Coronary artery (tissue), 2 donors: ENCODE measurements at regions not wholly inside any gene's neighbourhood (a gene's known extent, or its start where the extent isn't known, plus 50 kb on each side); places are given as distances from the start of the nearest gene placed in this dataset.

Experiments
- DNase-seq: peaks from one replicate; pipeline ENCODE4 v3.0.0-alpha.2; 2017; ENCODE audit warnings: low spot score
- H3K27ac ChIP-seq, 2 donors: fragments of 200-600 bp; sonication (generic); one replicate each; pipeline ENCODE4 v1.5.1; 2016 to 2019
- H3K4me3 ChIP-seq: fragments of 200-600 bp; sonication (generic); 2 replicates; pipeline ENCODE4 v1.5.1; 2016; ENCODE audit warnings: mild to moderate bottlenecking, moderate library complexity
- TF ChIP-seq, protein P1 (sequence below): fragments of 200-600 bp; sonication (generic); IDR thresholded peaks from one replicate; pipeline ENCODE4 v1.5.1; 2019; ENCODE audit warnings: antibody characterized with exemption

DNA sequence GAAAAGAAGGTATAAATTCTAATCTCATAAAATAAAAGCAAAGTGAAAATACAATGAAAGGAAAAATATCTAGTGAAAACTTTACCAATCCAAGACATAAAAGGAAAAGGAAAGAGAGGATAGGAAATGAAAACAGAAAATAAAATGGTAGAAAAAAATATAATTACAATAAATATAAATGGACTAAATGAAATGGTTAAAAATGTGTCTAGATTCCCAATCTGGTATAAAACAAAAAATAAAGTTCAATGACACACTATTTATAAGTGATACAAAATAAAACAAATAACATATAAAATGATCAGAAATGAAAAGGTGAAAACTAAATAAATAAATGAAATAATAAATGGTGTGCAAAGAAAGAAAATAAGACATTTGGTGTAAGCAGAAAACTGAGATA is 516.4 kb upstream of the RORB start:
- Histone ChIP-seq H3K27ac (no peak overlapping the region), H3K4me3 (no peak overlapping the region)
- DNase-seq: no peak
- TF ChIP-seq, protein P1, sequence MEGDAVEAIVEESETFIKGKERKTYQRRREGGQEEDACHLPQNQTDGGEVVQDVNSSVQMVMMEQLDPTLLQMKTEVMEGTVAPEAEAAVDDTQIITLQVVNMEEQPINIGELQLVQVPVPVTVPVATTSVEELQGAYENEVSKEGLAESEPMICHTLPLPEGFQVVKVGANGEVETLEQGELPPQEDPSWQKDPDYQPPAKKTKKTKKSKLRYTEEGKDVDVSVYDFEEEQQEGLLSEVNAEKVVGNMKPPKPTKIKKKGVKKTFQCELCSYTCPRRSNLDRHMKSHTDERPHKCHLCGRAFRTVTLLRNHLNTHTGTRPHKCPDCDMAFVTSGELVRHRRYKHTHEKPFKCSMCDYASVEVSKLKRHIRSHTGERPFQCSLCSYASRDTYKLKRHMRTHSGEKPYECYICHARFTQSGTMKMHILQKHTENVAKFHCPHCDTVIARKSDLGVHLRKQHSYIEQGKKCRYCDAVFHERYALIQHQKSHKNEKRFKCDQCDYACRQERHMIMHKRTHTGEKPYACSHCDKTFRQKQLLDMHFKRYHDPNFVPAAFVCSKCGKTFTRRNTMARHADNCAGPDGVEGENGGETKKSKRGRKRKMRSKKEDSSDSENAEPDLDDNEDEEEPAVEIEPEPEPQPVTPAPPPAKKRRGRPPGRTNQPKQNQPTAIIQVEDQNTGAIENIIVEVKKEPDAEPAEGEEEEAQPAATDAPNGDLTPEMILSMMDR: no peak

DNA sequence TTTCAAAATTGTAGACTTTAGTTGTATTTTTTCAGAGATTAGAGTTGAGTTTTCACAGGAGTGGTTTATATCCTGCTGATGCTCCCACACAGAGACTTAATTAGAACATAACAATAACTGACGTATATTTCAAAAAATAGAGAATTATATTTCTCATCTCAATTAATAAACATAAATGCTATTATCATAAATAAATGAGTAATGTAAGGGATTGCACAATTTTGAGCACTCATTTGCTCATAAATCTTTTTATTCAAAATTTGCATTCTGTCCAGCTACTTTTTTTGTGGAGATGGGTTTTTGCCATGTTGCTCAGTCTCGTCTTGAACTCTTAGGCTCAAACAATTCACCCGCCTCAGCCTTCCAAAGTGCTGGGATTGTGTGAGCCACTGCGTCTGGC is 515.7 kb upstream of the RORB start:
- TF ChIP-seq, protein P1: no peak
- no peak for DNase-seq
- no peak overlapping the region for H3K27ac ChIP-seq
- no peak overlapping the region for H3K4me3 ChIP-seq

DNA sequence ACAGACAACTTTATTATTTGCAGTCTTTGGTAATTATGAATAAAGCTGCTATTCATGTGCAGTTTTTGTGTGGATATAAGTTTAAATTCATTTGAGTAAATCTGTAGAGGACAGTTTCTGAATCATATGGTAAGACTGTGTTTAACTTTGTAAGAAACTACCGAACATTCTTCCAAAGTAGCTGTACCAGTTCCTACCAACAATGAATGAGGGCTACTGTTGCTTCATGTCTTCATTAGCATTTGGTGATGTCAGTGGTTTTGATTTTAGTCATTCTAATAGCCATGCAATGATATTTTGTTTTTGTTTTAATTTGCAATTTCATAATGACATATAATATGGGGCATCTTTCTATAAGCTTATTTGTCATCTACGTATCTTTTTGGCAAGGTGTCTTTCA is 501.3 kb upstream of the RORB start:
- no peak for DNase-seq
- H3K27ac ChIP-seq: no peak overlapping the region
- H3K4me3 ChIP-seq: no peak overlapping the region
- TF ChIP-seq, protein P1: no peak

DNA sequence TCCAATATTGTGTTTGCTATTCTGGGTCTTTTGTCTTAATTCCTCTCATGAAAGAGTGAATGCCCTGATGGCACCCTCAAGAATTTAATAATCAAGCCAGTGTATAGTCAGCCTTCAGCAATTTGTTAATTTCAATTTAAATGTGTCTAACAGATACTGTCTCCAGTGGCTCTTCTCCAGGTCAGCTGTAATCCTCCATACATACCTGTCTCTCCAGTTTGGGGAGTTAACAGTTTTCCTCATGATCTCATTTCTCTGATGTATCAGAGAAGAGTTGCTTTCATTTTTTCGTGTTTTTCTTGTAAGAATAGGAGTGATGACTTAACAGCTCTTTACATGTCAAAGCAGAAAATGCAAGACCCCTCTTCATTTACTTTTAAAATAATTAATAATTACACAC is 500.3 kb upstream of the RORB start:
- H3K4me3 ChIP-seq: no peak overlapping the region
- no peak for DNase-seq
- TF ChIP-seq, protein P1: no peak
- H3K27ac ChIP-seq: no peak overlapping the region

DNA sequence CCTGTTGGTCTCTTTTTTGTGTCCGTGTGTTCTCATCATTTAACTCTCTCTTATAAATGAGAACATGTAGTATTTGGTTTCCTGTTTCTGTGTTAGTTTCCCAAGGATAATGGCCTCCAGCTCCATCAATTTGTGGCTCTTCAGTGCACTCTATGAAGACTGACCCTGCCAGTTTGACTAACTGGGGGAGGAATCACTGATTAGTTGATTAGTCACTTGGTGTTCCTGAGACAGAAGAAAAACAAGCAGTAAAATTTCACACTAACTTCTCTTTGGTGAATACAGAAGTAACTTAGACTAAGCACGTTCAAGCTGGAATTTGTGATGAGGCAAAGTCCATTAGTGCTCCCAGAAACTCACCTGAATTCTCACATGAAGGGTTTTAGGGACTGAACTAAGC is 495.8 kb upstream of the RORB start:
- no peak overlapping the region for H3K4me3 ChIP-seq
- no peak for DNase-seq
- TF ChIP-seq, protein P1: no peak
- H3K27ac ChIP-seq: no peak overlapping the region

DNA sequence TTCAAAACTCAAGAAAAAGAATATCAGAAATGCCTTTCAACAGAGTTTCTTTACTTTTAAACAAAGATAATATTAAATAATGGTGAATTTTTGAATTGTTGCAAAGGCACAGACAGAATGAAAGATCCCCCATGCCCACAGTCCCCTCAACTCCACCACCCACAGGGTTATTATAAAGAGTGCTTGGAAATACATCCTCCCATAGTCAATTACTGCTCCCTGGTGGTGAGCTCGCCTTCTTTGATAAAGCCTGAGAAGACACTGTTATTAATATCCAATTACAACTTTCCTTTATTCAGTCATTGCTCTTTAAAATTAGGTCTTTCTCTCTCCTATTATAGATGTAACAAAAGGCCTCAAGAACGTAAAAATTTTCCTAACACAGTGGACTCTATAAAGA is 490.2 kb upstream of the RORB start:
- Histone ChIP-seq H3K4me3 (no peak overlapping the region), H3K27ac (no peak overlapping the region)
- TF ChIP-seq, protein P1: no peak
- no peak for DNase-seq

DNA sequence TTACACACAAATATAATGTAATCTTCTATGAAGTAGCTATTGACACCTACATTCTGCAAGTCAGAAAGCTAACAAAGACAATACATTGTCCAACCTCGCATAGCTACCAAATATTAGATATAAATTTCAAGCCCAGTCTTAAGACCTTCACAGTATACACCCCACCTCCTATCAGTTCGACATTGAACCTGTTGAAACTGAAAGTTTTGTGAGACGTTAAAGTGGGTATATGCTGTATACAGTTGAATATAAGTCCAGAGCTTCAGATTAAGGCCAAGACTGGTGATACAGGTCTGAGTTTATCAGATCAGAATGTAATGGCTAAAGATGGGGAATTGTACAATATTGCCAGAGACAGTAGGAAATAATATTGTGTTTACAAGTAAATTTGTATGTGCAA is 489.3 kb upstream of the RORB start:
- TF ChIP-seq, protein P1: no peak
- no peak overlapping the region for H3K4me3 ChIP-seq
- no peak overlapping the region for H3K27ac ChIP-seq
- DNase-seq: no peak
